Peyer's patch (tissue), 4 donors: ENCODE measurements at regions not wholly inside any gene's neighbourhood (a gene's known extent, or its start where the extent isn't known, plus 50 kb on each side); places are given as distances from the start of the nearest gene placed in this dataset.

Experiments
- DNase-seq, 3 donors: peaks; one replicate each; pipeline ENCODE4 v3.0.0-alpha.2; 2017 to 2019
- H3K27ac ChIP-seq, 4 donors: fragments of 200-600 bp; sonication (generic); one replicate each; pipeline ENCODE4 v1.5.1; 2016 to 2019
- H3K27me3 ChIP-seq, 2 donors: fragments of 200-600 bp; sonication (generic); one replicate each; pipeline ENCODE4 v1.5.1; 2019
- H3K36me3 ChIP-seq, 3 donors: fragments of 200-600 bp; sonication (generic); one replicate each; pipeline ENCODE4 v1.5.1; 2016 to 2019
- H3K4me1 ChIP-seq, 4 donors: fragments of 200-600 bp; sonication (generic); one replicate each; pipeline ENCODE4 v1.5.1; 2016 to 2019
- H3K4me3 ChIP-seq, 4 donors: fragments of 200-600 bp; sonication (generic); 1 replicate in 3 of 4; 2 replicates in 1 of 4; pipeline ENCODE4 v1.5.1; 2016 to 2019; ENCODE audit warnings: mild to moderate bottlenecking in 1 of 4
- H3K9me3 ChIP-seq, 4 donors: fragments of 200-600 bp; sonication (generic); one replicate each; pipeline ENCODE4 v1.5.1; 2016 to 2019; ENCODE audit warnings: mild to moderate bottlenecking in 1 of 4
- CTCF ChIP-seq, 6 experiments: fragments of 450-650 bp in 4 of 6; fragments of 200-600 bp in 2 of 6; sonication (generic) in 1 of 6; IDR thresholded peaks; one replicate each; pipeline ENCODE4 v1.5.1; 2017 to 2019; ENCODE audit warnings: antibody characterized with exemption in 6 of 6, mild to moderate bottlenecking in 3 of 6, moderate library complexity in 1 of 6
- POLR2A ChIP-seq, 2 donors: fragments of 450-650 bp; IDR thresholded peaks; one replicate each; pipeline ENCODE4 v1.5.1; 2017; ENCODE audit warnings: antibody characterized with exemption in 2 of 2, mild to moderate bottlenecking in 2 of 2, moderate library complexity in 2 of 2

GRCh38 chr21:38622827-38623209, 124.5 kb upstream of the ERG start:
- Histone ChIP-seq H3K4me3 (no peak overlapping the region), H3K36me3 (no peaks in the 10 kb centered on the region), H3K4me1 (no peaks in the 10 kb centered on the region), H3K9me3 (no peaks in the 10 kb centered on the region), H3K27me3 (no peaks in the 10 kb centered on the region), H3K27ac (no peak overlapping the region)
- DNase-seq: no peak
- TF ChIP-seq CTCF (IDR thresholded peaks at IDR 0.05) (no peak), POLR2A (IDR thresholded peaks at IDR 0.05) (no peak)

- DNase-seq: no peak
- Histone ChIP-seq H3K36me3 (no peaks in the 10 kb centered on the region), H3K27me3 (no peaks in the 10 kb centered on the region), H3K27ac (no peak overlapping the region), H3K4me1 (no peaks in the 10 kb centered on the region), H3K9me3 (no peaks in the 10 kb centered on the region), H3K4me3 (no peak overlapping the region)
- TF ChIP-seq CTCF (IDR thresholded peaks at IDR 0.05) (no peak), POLR2A (IDR thresholded peaks at IDR 0.05) (no peak)
Observed at GRCh38 chr21:38623552-38623951, 125.3 kb upstream of the ERG start.

- Histone ChIP-seq H3K36me3 (no peaks in the 10 kb centered on the region), H3K27ac (no peak overlapping the region)
- TF ChIP-seq POLR2A (IDR thresholded peaks at IDR 0.05) (no peak), CTCF (IDR thresholded peaks at IDR 0.05) (no peak)
Observed at GRCh38 chr21:38625000-38625399, 126.7 kb upstream of the ERG start.

GRCh38 chr21:38626306-38626705, 128.0 kb upstream of the ERG start:
- no peak overlapping the region for H3K4me3 ChIP-seq
- no peak overlapping the region for H3K27ac ChIP-seq
- H3K4me1 ChIP-seq: no peaks in the 10 kb centered on the region
- H3K36me3 ChIP-seq: no peaks in the 10 kb centered on the region
- no peaks in the 10 kb centered on the region for H3K9me3 ChIP-seq
- TF ChIP-seq CTCF (IDR thresholded peaks at IDR 0.05) (no peak), POLR2A (IDR thresholded peaks at IDR 0.05) (no peak)
- no peaks in the 10 kb centered on the region for H3K27me3 ChIP-seq
- no peak for DNase-seq

More at GRCh38 chr21:38625000-38625399, 126.7 kb upstream of the ERG start:
- no peak for DNase-seq
- Histone ChIP-seq H3K4me3 (no peak overlapping the region), H3K4me1 (no peaks in the 10 kb centered on the region), H3K27me3 (no peaks in the 10 kb centered on the region), H3K9me3 (no peaks in the 10 kb centered on the region)

- Histone ChIP-seq H3K36me3 (no peaks in the 10 kb centered on the region), H3K4me3 (no peak overlapping the region), H3K9me3 (no peaks in the 10 kb centered on the region), H3K27me3 (no peaks in the 10 kb centered on the region), H3K4me1 (no peaks in the 10 kb centered on the region), H3K27ac (no peak overlapping the region)
- DNase-seq: no peak
- TF ChIP-seq CTCF (IDR thresholded peaks at IDR 0.05): no peak
- no peak for TF ChIP-seq POLR2A (IDR thresholded peaks at IDR 0.05)
Observed at GRCh38 chr21:38628349-38628748, 130.1 kb upstream of the ERG start.

GRCh38 chr21:38631206-38631605, 132.9 kb upstream of the ERG start:
- DNase-seq: no peak
- no peak overlapping the region for H3K4me3 ChIP-seq
- H3K36me3 ChIP-seq: no peaks in the 10 kb centered on the region
- TF ChIP-seq CTCF (IDR thresholded peaks at IDR 0.05): no peak
- H3K27ac ChIP-seq: no peak overlapping the region
- H3K4me1 ChIP-seq: no peaks in the 10 kb centered on the region
- H3K27me3 ChIP-seq: no peaks in the 10 kb centered on the region
- no peaks in the 10 kb centered on the region for H3K9me3 ChIP-seq
